ENCODE measurements at regions not wholly inside any gene's neighbourhood (a gene's known extent, or its start where the extent isn't known, plus 50 kb on each side); places are given as distances from the start of the nearest gene placed in this dataset.

DNA sequence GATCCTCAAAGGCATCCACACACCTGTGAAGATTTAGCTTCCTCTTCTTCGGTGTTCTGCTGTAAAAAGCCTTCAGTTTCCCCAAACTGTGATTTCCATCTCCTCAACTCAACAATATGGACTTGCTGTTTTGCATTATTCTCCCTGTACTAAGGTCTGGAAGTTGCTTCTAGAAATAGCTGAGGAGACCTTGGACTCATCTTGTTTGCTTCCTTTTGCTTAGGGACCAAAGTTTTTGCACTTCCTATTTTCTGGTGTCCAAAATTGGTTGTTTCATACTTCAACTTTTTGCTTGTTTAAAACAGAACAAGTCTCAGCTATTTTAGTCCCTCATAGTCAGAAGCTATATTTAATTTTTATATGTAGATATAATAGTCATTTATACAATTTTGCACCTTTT is 201.9 kb upstream of the COPS8 start:
- no peak for DNase-seq

- DNase-seq: no peak
Observed at GRCh38 chr2:236884569-236885175, 201.0 kb upstream of the COPS8 start.

- no peak for DNase-seq
Observed at GRCh38 chr2:236886456-236886855, 199.2 kb upstream of the COPS8 start.

GRCh38 chr2:236887531-236887930 is 198.2 kb upstream of the COPS8 start:
- no peak for DNase-seq

- DNase-seq: no peak
Observed at GRCh38 chr2:236887953-236888793, 197.5 kb upstream of the COPS8 start.

- no peak for DNase-seq
Observed at GRCh38 chr2:236888794-236889780, 196.6 kb upstream of the COPS8 start.

DNA sequence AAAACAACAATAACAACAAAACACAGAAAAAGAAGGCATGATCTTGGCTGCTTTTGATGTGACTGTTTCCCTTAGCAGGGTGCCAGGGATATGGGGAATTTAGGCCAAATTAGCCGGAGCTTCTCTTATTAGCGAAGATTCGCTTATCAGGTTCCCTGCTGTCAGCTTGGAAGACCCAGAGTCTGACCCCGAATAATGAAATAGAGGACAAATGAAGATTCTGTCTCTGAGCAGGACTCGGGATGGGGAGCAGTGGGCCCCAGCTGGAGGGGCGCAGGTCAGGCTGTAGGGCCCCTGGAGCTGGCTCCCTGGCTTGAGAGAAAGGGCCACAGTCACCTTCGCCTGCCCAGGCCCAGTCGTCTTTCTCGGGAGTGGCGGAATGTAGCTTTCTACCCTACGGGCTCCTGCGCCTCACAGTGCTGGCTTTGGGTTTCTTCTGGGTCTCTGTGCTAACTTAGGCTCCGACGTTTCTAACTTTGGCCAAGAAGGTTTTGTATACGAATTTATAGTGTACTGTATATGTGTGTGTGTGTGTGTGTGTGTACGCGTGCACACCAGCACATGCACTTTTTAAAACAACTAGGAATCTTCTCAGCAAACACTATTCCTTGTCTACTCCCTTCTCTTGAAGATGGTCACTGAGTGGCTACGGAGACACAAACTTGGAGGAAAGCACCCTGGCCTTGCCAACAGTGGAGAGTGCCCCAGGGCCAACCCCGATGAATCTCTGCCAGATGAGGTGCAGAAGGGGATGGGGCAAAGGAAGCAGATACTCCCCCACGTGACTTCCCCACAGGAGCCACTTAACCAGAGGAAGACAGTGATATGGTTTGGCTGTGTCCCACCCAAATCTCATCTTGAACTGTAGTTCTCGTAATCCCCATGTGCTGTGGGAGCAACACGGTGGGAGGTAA is 195.6 kb upstream of the COPS8 start:
- no peak for DNase-seq

- DNase-seq: no peak
Observed at GRCh38 chr2:236892721-236893120, 193.0 kb upstream of the COPS8 start.

GRCh38 chr2:236894791-236895190 is 190.9 kb upstream of the COPS8 start:
- DNase-seq: no peak

DNA sequence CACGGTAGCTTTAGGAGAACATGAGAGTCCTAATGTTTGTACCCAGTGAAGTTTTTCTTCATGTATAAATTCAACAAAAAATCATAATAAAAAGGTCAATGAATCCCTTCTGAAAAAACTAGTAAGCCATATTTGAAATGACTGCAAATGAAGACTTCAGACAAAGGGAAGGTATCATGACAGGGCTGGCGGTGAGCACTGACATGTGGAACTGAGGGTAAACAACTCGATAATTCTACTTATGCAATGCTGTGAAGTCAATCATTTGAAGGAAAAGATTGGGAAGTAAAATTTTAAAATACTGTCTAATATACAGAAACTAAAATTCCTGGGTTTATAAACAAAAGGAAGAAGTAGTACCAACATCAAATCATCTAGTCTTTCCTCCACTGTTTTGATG is 190.2 kb upstream of the COPS8 start:
- DNase-seq: no peak

DNA sequence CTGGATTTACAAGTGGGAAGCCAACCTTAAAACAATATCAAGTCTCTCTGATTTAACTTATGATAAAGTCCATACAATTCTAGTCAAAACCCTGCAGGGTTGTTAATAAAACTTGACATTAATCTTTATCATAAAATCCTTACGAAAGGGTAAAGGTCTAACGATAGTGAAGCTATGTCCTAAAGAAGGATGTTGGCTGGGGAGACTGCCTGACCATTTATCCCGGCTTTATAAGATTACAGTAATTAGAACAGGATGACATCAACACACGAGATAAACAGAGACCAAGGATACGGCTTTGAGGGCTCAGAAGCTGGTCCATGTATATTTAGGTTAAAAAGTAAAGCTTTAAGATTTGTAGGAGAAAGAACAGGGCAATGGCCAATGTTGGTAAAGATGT is 189.0 kb upstream of the COPS8 start:
- no peak for DNase-seq

- no peak for DNase-seq
Observed at GRCh38 chr2:236899146-236899545, 186.5 kb upstream of the COPS8 start.

GRCh38 chr2:236899950-236900640 is 185.6 kb upstream of the COPS8 start:
- no peak for DNase-seq

- DNase-seq: no peak
Observed at GRCh38 chr2:236901956-236902355, 183.7 kb upstream of the COPS8 start.

- DNase-seq: no peak
Observed at GRCh38 chr2:236903978-236904377, 181.7 kb upstream of the COPS8 start.

DNA sequence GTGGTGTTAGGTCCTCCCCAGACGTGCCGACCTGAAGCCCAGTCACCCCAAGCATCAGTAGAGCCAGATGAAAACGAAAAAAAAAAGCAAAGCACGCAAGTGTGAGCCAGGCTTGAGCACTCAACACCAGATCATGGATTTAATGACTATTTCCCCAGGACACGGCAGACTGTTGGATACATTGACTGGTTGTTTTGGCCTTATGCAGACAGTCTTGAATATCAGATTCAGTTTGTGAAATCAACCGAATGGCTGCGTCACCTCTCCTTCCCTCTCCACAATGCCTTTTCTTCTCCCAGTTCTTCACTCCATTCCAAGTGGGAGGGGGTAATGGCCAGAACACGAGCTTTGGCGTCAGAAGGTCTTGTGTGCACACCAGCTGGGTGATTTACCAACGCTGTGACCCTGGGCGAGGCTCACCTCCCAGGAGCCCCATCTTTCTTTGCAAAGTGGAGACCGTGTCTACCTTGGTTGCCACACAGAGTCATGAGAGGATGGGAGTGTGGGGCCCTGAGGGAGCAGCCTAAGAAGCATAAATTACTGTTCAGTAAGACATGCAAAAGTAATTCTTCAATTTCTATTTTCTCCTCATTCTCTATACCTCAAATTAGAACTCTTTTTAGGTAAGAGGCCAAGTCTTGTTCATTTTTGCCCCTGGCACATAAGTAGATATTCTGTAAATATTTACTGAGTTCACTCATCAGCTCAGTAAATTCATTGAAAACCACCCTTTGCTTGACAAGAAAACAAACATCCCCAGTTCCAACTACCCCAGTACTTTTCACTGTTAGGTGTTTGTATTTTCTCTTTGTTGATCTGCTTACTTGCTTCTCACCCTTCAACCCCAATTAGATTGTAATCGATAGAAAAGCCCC is 181.1 kb upstream of the COPS8 start:
- no peak for DNase-seq

GRCh38 chr2:236905976-236906375 is 179.7 kb upstream of the COPS8 start:
- DNase-seq: no peak

DNA sequence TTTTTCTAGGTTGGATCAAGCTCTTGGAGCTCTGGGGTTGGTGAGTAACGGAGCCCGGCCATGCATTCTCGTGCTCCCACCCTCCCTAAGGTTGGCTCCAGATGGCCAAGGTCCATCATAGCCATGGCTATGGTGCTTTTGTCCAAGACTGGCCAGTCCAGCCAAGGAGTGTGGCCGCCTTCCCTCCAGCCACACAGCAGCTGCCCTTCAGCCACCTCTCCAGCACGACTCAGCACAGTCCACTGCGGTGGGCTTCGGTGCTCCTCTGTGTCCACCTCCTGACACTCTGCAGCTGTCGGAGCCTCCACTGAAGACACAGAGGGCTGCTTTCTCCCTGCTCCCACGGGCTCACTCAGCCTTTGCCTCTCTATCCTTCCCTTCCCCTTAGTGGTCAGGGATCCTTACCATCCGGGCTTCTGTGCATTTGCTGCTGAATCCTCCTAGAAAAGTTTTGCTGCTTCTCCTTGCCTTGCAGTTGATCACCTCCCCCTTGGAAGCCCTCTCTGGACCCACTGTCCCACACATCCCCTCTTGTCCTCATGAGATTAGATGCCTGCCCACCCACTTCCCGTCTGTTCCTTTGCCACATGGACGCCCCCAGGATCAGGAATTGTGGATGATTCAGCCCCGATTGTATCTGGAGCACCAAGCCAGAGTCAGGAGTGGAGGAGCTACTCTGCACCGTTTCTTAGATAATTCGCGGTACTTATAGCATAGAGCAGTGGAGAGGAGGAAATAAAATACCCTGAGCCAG is 177.1 kb upstream of the COPS8 start:
- DNase-seq: no peak

DNA sequence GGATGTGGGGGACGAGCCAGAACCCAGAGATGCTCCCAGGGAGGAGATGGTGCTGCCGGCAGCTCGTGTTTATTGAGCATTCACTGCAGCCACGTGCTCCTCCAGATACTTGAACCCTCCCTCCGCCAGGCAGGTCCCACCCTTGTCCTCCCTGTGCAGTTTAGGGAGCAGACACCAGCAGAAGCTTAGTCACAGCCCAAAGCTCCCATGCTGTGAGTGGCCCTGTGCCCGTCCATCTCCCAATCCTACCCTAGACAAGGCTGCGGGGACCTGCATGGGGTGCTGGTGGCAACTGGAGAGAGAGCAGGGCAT is 176.5 kb upstream of the COPS8 start:
- no peak for DNase-seq

DNA sequence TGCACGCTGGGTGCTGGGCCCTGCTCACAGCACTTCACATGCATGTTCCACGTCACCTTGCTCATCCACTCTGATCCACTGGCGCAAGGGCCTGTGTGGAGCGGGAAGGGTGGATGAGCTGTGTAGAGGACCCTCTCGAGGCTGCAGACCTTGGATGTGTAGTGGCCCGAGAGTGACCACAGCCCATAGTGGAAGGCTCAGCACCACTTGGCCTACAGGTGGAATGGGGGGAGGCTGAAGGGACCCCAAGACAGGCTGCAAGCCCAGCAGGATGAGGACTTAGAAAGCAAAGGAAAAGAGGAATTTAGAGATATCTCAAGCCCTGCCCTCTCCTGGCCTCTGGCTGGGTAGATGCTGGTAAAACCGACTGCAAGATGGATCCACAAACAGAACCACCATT is 175.9 kb upstream of the COPS8 start:
- DNase-seq: no peak
